Transverse colon (tissue), 1 donor: ENCODE measurements at regions not wholly inside any gene's neighbourhood (a gene's known extent, or its start where the extent isn't known, plus 50 kb on each side); places are given as distances from the start of the nearest gene placed in this dataset.

Experiments used
- EP300 ChIP-seq: sonication (generic); formaldehyde crosslinking; IDR thresholded peaks from one replicate; pipeline ENCODE4 v1.6.1; 2017; ENCODE audit warnings: antibody characterized with exemption, low read depth
- POLR2A ChIP-seq: fragments of 450-650 bp; IDR thresholded peaks from one replicate; pipeline ENCODE4 v1.6.1; 2016; ENCODE audit warnings: antibody characterized with exemption, mild to moderate bottlenecking, moderate library complexity

DNA sequence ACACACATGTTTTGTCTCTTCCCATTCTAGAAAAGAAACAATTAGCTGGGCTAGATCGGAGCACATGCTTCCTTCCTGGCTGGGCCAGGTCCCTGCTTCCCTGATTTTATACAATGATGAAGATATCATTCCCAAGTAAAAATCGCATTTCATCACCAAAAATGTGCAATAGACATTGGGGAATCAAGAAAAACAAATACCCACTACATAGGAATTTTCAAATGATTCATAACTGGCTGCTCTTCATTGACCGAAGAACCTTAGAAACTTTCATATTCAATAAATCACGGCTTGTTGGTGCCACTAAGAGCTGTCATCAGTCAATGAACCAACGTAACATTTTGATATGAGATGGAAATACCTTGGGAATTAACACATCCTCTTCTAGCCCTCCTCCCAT is 373.6 kb upstream of the TRIB2 start:
- no peak for TF ChIP-seq EP300
- no peak for TF ChIP-seq POLR2A
